ENCODE measurements at regions not wholly inside any gene's neighbourhood (a gene's known extent, or its start where the extent isn't known, plus 50 kb on each side); places are given as distances from the start of the nearest gene placed in this dataset.

DNA sequence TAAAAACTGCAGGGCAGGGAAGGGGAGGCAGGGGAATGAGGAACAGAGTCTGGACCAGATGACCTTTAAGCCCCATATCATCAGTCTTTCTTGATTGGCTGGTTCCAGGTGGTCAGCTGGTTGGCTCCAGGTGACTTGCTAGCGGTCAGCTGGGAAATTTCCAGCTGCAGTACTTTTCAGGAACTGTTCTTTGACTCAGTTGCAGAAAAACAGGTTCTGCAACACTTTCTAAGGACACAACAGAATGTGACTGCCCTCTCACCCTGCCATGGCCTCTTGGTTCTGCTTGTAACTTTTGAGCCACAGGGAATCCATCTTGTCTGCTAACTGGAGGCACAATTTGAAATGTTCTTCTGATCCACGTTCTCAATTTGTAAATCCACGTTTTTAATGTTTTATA, 278.3 kb upstream of the LRATD1 start:
- TF ChIP-seq, protein P1, sequence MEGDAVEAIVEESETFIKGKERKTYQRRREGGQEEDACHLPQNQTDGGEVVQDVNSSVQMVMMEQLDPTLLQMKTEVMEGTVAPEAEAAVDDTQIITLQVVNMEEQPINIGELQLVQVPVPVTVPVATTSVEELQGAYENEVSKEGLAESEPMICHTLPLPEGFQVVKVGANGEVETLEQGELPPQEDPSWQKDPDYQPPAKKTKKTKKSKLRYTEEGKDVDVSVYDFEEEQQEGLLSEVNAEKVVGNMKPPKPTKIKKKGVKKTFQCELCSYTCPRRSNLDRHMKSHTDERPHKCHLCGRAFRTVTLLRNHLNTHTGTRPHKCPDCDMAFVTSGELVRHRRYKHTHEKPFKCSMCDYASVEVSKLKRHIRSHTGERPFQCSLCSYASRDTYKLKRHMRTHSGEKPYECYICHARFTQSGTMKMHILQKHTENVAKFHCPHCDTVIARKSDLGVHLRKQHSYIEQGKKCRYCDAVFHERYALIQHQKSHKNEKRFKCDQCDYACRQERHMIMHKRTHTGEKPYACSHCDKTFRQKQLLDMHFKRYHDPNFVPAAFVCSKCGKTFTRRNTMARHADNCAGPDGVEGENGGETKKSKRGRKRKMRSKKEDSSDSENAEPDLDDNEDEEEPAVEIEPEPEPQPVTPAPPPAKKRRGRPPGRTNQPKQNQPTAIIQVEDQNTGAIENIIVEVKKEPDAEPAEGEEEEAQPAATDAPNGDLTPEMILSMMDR (IDR thresholded peaks at IDR 0.05; ENCODE audit: low read length, missing control alignments), result no peak
- no peak for DNase-seq (ENCODE audit: low read depth)
- no peak overlapping the region for H3K4me3 ChIP-seq (replicated peaks; ENCODE audit: low read depth, low read length)

DNA sequence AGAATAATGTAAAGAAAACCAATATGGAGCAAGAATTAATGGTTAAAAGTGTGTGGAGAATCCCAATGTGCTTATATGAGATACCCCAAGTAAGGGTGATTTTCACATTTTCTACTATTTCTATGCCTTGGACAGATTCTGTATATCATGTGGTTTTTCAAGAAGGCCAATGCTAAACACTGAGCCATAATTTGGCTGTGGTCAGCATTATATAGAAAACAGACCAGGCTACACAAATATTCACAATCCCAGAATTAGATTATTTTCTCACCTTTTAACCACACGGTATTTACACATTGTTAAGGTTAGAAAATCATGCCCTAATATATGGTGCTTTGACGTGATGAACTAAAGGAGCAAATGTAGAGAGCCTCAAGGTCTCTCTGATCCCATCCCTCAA, 277.4 kb upstream of the LRATD1 start:
- TF ChIP-seq, protein P1 (IDR thresholded peaks at IDR 0.05; ENCODE audit: low read length, missing control alignments), result no peak
- no peak overlapping the region for H3K4me3 ChIP-seq (replicated peaks; ENCODE audit: low read depth, low read length)
- no peak for DNase-seq (ENCODE audit: low read depth)

DNA sequence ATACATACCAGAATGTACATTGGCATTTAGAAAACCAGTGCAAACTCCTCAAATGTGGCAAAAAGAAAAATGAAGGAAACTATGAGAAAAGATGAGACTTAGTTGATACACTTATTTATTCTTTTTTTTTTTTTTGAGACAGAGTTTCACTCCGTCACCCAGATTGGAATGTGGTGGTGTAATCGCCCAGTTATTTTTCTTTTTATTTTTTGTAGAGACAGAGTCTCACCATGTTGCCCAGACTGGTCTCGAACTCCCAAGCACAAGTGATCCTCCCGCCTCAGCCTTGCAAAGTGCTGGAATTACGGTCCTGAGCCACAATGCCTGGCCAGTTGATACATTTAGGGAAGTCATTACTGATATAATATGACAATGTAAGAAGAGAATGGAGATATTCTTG, 274.2 kb upstream of the LRATD1 start:
- TF ChIP-seq, protein P1 (IDR thresholded peaks at IDR 0.05; ENCODE audit: low read length, missing control alignments), result no peak
- H3K4me3 ChIP-seq (replicated peaks; ENCODE audit: low read depth, low read length), result no peak overlapping the region
- DNase-seq (ENCODE audit: low read depth), result no peak

DNA sequence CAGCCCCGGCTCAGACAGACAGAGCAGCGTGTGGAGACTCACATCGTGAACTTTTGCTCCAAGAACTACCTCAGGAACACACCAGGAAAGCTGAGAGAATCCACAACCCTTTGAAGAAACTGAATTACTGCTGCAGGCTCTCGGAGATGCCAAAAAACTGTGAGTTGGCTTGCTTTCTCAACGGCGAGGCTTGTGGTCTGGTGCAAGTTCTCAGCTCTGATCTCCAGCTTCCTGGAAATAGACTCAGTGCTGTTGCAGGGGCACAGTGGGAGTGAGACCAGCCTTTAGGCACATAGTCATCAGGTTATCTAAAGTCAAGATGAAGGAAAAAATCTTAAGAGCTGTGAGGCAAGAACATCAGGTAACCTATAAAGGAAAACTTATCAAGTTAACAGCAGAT, 273.7 kb upstream of the LRATD1 start:
- DNase-seq (ENCODE audit: low read depth), result no peak
- no peak overlapping the region for H3K4me3 ChIP-seq (replicated peaks; ENCODE audit: low read depth, low read length)
- TF ChIP-seq, protein P1 (IDR thresholded peaks at IDR 0.05; ENCODE audit: low read length, missing control alignments), result no peak

DNA sequence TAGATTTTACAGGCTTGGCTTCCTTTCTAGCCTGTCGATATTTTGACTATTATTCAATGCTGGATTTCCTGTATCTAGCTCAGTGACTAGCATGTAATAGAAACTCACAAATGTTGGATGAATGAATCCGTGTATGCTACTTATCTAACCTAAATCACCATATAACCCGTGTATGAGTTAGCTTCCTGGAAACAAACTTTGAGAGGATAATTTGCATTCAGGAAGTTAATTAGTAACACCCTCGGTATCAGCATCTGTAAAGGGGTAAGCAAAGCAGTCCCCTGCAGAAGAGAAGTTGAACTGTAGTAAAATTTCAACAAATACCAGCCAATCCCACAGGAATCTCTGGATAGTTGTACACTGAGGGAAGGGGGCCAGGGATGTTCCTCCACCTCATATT, 269.4 kb upstream of the LRATD1 start:
- no peak overlapping the region for H3K4me3 ChIP-seq (replicated peaks; ENCODE audit: low read depth, low read length)
- DNase-seq (ENCODE audit: low read depth), result no peak
- TF ChIP-seq, protein P1 (IDR thresholded peaks at IDR 0.05; ENCODE audit: low read length, missing control alignments), result no peak

DNA sequence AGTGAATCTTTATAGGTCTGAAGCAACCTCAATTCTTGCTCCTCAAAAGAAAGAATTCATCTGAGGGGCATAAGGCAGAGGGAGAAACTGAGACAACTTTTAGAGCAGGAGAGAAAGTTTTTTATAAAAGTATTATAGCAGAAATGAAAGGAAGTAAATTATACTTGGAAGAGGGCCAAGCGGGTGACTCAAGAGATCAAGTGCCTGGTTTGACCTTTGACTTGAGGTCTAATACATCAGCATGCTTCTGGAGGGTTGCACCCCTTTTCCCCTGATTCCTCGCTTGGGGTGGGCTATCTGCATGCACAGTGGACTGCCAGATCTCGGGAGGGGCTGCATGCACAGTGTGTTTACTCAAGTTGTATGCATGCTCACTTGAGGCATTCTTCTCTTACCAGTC, 268.5 kb upstream of the LRATD1 start:
- DNase-seq (ENCODE audit: low read depth), result no peak
- H3K4me3 ChIP-seq (replicated peaks; ENCODE audit: low read depth, low read length), result no peak overlapping the region
- TF ChIP-seq, protein P1 (IDR thresholded peaks at IDR 0.05; ENCODE audit: low read length, missing control alignments), result no peak

DNA sequence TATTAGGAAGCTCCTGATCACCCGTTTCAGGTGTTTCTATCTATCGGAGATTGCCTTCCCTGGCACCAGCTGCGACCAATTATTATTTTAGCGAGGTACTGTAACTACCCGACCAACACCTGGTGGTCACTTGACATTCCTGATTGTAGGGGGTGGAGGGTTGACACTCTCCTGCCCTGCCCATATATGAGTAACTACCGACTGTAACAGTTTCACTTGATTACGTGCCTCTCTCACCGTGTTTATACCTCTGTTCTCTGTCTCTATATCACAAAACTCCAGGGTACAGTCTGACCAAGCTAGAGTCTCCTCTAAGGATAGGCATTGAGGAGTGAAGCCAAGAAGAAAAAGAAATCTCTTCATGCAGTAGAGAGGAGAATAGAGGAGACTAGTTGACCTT, 268.0 kb upstream of the LRATD1 start:
- DNase-seq (ENCODE audit: low read depth), result no peak
- TF ChIP-seq, protein P1 (IDR thresholded peaks at IDR 0.05; ENCODE audit: low read length, missing control alignments), result no peak
- no peak overlapping the region for H3K4me3 ChIP-seq (replicated peaks; ENCODE audit: low read depth, low read length)
